SU-DHL-6 (cell line): ENCODE measurements at regions not wholly inside any gene's neighbourhood (a gene's known extent, or its start where the extent isn't known, plus 50 kb on each side); places are given as distances from the start of the nearest gene placed in this dataset.

ENCODE experiments used
- H2AFZ ChIP-seq: fragments of 200-600 bp; sonication (generic); 2 replicates; pipeline ENCODE4 v1.6.1; 2014; ENCODE audit warnings: low read depth, mild to moderate bottlenecking, moderate library complexity, mixed read lengths, antibody characterized with exemption, low read length; ENCODE audit not compliant: severe bottlenecking
- H3F3A ChIP-seq: fragments of 200-600 bp; shearing (Covaris generic); 2 replicates; pipeline ENCODE4 v1.6.0; 2016; ENCODE audit warnings: antibody characterized with exemption, mild to moderate bottlenecking; ENCODE audit not compliant: insufficient read depth
- H3K27ac ChIP-seq: fragments of 200-600 bp; sonication (generic); 2 replicates; pipeline ENCODE4 v1.5.1; 2016; ENCODE audit warnings: low read depth, mild to moderate bottlenecking, low read length, moderate library complexity, mixed read lengths
- H3K27me3 ChIP-seq: fragments of 200-600 bp; sonication (generic), shearing (Covaris generic); 2 replicates; pipeline ENCODE4 v1.6.0; 2014; ENCODE audit warnings: mild to moderate bottlenecking, low read length
- H3K36me3 ChIP-seq: fragments of 200-600 bp; sonication (generic); 2 replicates; pipeline ENCODE4 v1.6.1; 2014; ENCODE audit warnings: mild to moderate bottlenecking, low read length, mixed read lengths
- H3K4me2 ChIP-seq: fragments of 300-600, 200-600 bp; shearing (Covaris generic), sonication (generic); 2 replicates; pipeline ENCODE4 v1.6.0; 2014; ENCODE audit warnings: low read length, low read depth, mild to moderate bottlenecking; ENCODE audit not compliant: poor library complexity, severe bottlenecking
- H3K4me3 ChIP-seq: fragments of 200-600 bp; sonication (generic); 2 replicates; pipeline ENCODE4 v1.5.1; 2014; ENCODE audit warnings: antibody characterized with exemption, low read length, mild to moderate bottlenecking, mixed read lengths; ENCODE audit not compliant: insufficient read depth, poor library complexity, severe bottlenecking
- H3K79me2 ChIP-seq: fragments of 200-600 bp; sonication (generic); 2 replicates; pipeline ENCODE4 v1.6.1; 2014; ENCODE audit warnings: mild to moderate bottlenecking, low read length, moderate library complexity; ENCODE audit not compliant: insufficient read depth
- H3K9ac ChIP-seq: fragments of 200-600 bp; sonication (generic); 2 replicates; pipeline ENCODE4 v1.7.0; 2014; ENCODE audit warnings: mild to moderate bottlenecking, low read length
- H3K9me2 ChIP-seq: fragments of 200-600 bp; sonication (generic); replicated peaks from 2 replicates; pipeline ENCODE4 v1.6.1; 2014; ENCODE audit warnings: low read length; ENCODE audit not compliant: insufficient read depth
- H3K9me3 ChIP-seq: fragments of 200-600 bp; sonication (generic); 2 replicates; pipeline ENCODE4 v1.6.1; 2014; ENCODE audit warnings: low read length, mixed read lengths; ENCODE audit not compliant: insufficient read depth
- H4K20me1 ChIP-seq: fragments of 200-600 bp; sonication (generic); 2 replicates; pipeline ENCODE4 v1.6.1; 2014; ENCODE audit warnings: low read depth, mild to moderate bottlenecking, antibody characterized with exemption, low read length, moderate library complexity, mixed read lengths
- CTCF ChIP-seq: fragments of 200-600 bp; sonication (generic); IDR thresholded peaks from one replicate; pipeline ENCODE4 v1.5.1; 2017; ENCODE audit warnings: antibody characterized with exemption, mild to moderate bottlenecking, low read length, moderate library complexity; ENCODE audit not compliant: insufficient read depth, poor library complexity, severe bottlenecking
- EZH2phosphoT487 ChIP-seq: fragments of 200-600 bp; sonication (generic), shearing (Covaris generic); conservative IDR thresholded peaks from 2 replicates; pipeline ENCODE4 v1.6.1; 2018; ENCODE audit warnings: mild to moderate bottlenecking, antibody characterized with exemption, low read length, moderate library complexity, mixed read lengths

- TF ChIP-seq CTCF (no peak), EZH2phosphoT487 (no peak)
- Histone ChIP-seq H3K4me2 (no peak overlapping the region), H3K36me3 (no peaks in the 10 kb centered on the region), H3K9me3 (no peaks in the 10 kb centered on the region), H3K79me2 (no peaks in the 10 kb centered on the region), H3K9me2 (no peaks in the 10 kb centered on the region), H4K20me1 (no peaks in the 10 kb centered on the region), H3F3A (no peaks in the 10 kb centered on the region), H3K9ac (no peak overlapping the region), H3K4me3 (no peak overlapping the region), H2AFZ (no peak overlapping the region), H3K27me3 (no peaks in the 10 kb centered on the region), H3K27ac (no peak overlapping the region)
These were observed 194.2 kb upstream of the ARG1 start for GRCh38 chr6:131378874-131379273.

GRCh38 chr6:131379948-131380347 lies 193.1 kb upstream of the ARG1 start:
- Histone ChIP-seq H2AFZ (no peak overlapping the region), H3K36me3 (no peaks in the 10 kb centered on the region), H3K9ac (no peak overlapping the region), H3K79me2 (no peaks in the 10 kb centered on the region), H3K27ac (no peak overlapping the region), H3K9me2 (no peaks in the 10 kb centered on the region), H3K9me3 (no peaks in the 10 kb centered on the region), H3F3A (no peaks in the 10 kb centered on the region), H3K27me3 (no peaks in the 10 kb centered on the region), H4K20me1 (no peaks in the 10 kb centered on the region), H3K4me2 (no peak overlapping the region), H3K4me3 (no peak overlapping the region)
- TF ChIP-seq CTCF = no peak
- TF ChIP-seq EZH2phosphoT487 = no peak

- no peak overlapping the region for H3K4me3 ChIP-seq
These were observed 191.8 kb upstream of the ARG1 start for GRCh38 chr6:131381052-131381708.

More at GRCh38 chr6:131381052-131381708, 191.8 kb upstream of the ARG1 start:
- H3K36me3 ChIP-seq = no peaks in the 10 kb centered on the region
- H2AFZ ChIP-seq = no peak overlapping the region
- no peaks in the 10 kb centered on the region for H3K9me3 ChIP-seq
- no peaks in the 10 kb centered on the region for H3K9me2 ChIP-seq
- no peaks in the 10 kb centered on the region for H4K20me1 ChIP-seq
- H3K27ac ChIP-seq = no peak overlapping the region
- no peaks in the 10 kb centered on the region for H3K27me3 ChIP-seq
- no peaks in the 10 kb centered on the region for H3K79me2 ChIP-seq
- no peaks in the 10 kb centered on the region for H3F3A ChIP-seq
- TF ChIP-seq EZH2phosphoT487 (no peak), CTCF (no peak)
- no peak overlapping the region for H3K9ac ChIP-seq
- no peak overlapping the region for H3K4me2 ChIP-seq
